Hepatocyte (in vitro differentiated cells): ENCODE measurements at regions not wholly inside any gene's neighbourhood (a gene's known extent, or its start where the extent isn't known, plus 50 kb on each side); places are given as distances from the start of the nearest gene placed in this dataset.

Experiments used
- EZH2 ChIP-seq: fragments of 200-600 bp; sonication (generic); IDR thresholded peaks from 2 replicates; pipeline ENCODE4 v1.6.1; 2016; ENCODE audit warnings: antibody characterized with exemption, mild to moderate bottlenecking, borderline replicate concordance
- EZH2phosphoT487 ChIP-seq: fragments of 200-600 bp; sonication (generic); IDR thresholded peaks from one replicate; pipeline ENCODE4 v1.6.1; 2018; ENCODE audit warnings: antibody characterized with exemption, mild to moderate bottlenecking, low read depth, moderate library complexity; ENCODE audit not compliant: unreplicated experiment, severe bottlenecking
- TF ChIP-seq, protein P1 (sequence below): fragments of 200-600 bp; sonication (generic); IDR thresholded peaks from 2 replicates; pipeline ENCODE4 v1.5.1; 2016; ENCODE audit warnings: antibody characterized with exemption, mild to moderate bottlenecking; ENCODE audit not compliant: poor library complexity

DNA sequence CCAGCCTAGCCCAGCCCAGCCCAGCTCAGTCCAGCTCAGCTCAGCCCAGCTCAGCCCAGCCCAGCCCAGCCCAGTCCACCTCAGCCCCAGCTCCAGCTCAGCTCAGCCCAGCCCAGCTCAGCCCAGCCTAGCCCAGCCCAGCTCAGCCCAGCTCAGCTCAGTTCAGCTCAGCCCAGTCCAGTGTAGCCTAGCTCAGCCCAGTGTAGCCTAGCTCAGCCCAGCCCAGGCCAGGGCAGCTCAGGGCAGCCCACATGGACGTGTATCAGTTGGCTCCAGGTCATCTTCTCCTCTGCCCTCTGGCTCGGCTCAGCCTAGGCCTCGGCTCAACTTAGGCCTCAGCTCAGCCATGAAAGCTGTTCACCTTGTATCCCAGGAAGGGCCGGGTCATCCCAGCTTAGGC, 64.7 kb downstream of the TMEM121 start:
- TF ChIP-seq, protein P1, sequence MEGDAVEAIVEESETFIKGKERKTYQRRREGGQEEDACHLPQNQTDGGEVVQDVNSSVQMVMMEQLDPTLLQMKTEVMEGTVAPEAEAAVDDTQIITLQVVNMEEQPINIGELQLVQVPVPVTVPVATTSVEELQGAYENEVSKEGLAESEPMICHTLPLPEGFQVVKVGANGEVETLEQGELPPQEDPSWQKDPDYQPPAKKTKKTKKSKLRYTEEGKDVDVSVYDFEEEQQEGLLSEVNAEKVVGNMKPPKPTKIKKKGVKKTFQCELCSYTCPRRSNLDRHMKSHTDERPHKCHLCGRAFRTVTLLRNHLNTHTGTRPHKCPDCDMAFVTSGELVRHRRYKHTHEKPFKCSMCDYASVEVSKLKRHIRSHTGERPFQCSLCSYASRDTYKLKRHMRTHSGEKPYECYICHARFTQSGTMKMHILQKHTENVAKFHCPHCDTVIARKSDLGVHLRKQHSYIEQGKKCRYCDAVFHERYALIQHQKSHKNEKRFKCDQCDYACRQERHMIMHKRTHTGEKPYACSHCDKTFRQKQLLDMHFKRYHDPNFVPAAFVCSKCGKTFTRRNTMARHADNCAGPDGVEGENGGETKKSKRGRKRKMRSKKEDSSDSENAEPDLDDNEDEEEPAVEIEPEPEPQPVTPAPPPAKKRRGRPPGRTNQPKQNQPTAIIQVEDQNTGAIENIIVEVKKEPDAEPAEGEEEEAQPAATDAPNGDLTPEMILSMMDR: no peak
- no peak for TF ChIP-seq EZH2
- TF ChIP-seq EZH2phosphoT487: no peak
